ENCODE measurements at regions not wholly inside any gene's neighbourhood (a gene's known extent, or its start where the extent isn't known, plus 50 kb on each side); places are given as distances from the start of the nearest gene placed in this dataset.

- no peaks in the 10 kb centered on the region for H3K27me3 ChIP-seq (ENCODE audit: control insufficient read depth in 1 of 2, insufficient read depth in 2 of 2, low read length in 2 of 2)
- H3K9ac ChIP-seq (ENCODE audit: low read depth in 1 of 2, low read length in 2 of 2) = no peak overlapping the region
- no peak overlapping the region for H3K4me3 ChIP-seq (ENCODE audit: low read depth in 1 of 2, low read length in 2 of 2)
- H3K9me3 ChIP-seq (ENCODE audit: control insufficient read depth in 1 of 2, low read length in 2 of 2) = no peaks in the 10 kb centered on the region
- H3K36me3 ChIP-seq (ENCODE audit: control insufficient read depth in 1 of 2, insufficient read depth in 2 of 2, low read length in 2 of 2) = no peaks in the 10 kb centered on the region
- H3K27ac ChIP-seq (ENCODE audit: low read depth, low read length) = no peak overlapping the region
- H3K4me1 ChIP-seq (ENCODE audit: control insufficient read depth in 1 of 2, insufficient read depth in 2 of 2, low read length in 2 of 2) = no peaks in the 10 kb centered on the region
These were observed 397.1 kb downstream of the SPATA31D1 start for GRCh38 chr9:82385633-82386032.

GRCh38 chr9:82397534-82397933, 409.0 kb downstream of the SPATA31D1 start:
- H3K27ac ChIP-seq (ENCODE audit: low read depth, low read length) = no peak overlapping the region
- H3K9me3 ChIP-seq (ENCODE audit: control insufficient read depth in 1 of 2, low read length in 2 of 2) = no peaks in the 10 kb centered on the region
- no peaks in the 10 kb centered on the region for H3K36me3 ChIP-seq (ENCODE audit: control insufficient read depth in 1 of 2, insufficient read depth in 2 of 2, low read length in 2 of 2)
- no peaks in the 10 kb centered on the region for H3K27me3 ChIP-seq (ENCODE audit: control insufficient read depth in 1 of 2, insufficient read depth in 2 of 2, low read length in 2 of 2)
- no peak overlapping the region for H3K4me3 ChIP-seq (ENCODE audit: low read depth in 1 of 2, low read length in 2 of 2)
- no peak overlapping the region for H3K9ac ChIP-seq (ENCODE audit: low read depth in 1 of 2, low read length in 2 of 2)
- H3K4me1 ChIP-seq (ENCODE audit: control insufficient read depth in 1 of 2, insufficient read depth in 2 of 2, low read length in 2 of 2) = no peaks in the 10 kb centered on the region

- Histone ChIP-seq H3K27ac (ENCODE audit: low read depth, low read length) (no peak overlapping the region), H3K36me3 (ENCODE audit: control insufficient read depth in 1 of 2, insufficient read depth in 2 of 2, low read length in 2 of 2) (no peaks in the 10 kb centered on the region)
These were observed 415.8 kb downstream of the SPATA31D1 start for GRCh38 chr9:82404196-82404870.

GRCh38 chr9:82404881-82405280, 416.3 kb downstream of the SPATA31D1 start:
- Histone ChIP-seq H3K4me1 (ENCODE audit: control insufficient read depth in 1 of 2, insufficient read depth in 2 of 2, low read length in 2 of 2) (peaks cover 0 to 3% of the 10 kb centered on the region in 2 donors), H3K4me3 (ENCODE audit: low read depth in 1 of 2, low read length in 2 of 2) (no peak overlapping the region), H3K9me3 (ENCODE audit: control insufficient read depth in 1 of 2, low read length in 2 of 2) (no peaks in the 10 kb centered on the region), H3K27ac (ENCODE audit: low read depth, low read length) (no peak overlapping the region), H3K9ac (ENCODE audit: low read depth in 1 of 2, low read length in 2 of 2) (no peak overlapping the region), H3K36me3 (ENCODE audit: control insufficient read depth in 1 of 2, insufficient read depth in 2 of 2, low read length in 2 of 2) (no peaks in the 10 kb centered on the region), H3K27me3 (ENCODE audit: control insufficient read depth in 1 of 2, insufficient read depth in 2 of 2, low read length in 2 of 2) (no peaks in the 10 kb centered on the region)

More at GRCh38 chr9:82404196-82404870, 415.8 kb downstream of the SPATA31D1 start:
- no peaks in the 10 kb centered on the region for H3K9me3 ChIP-seq (ENCODE audit: control insufficient read depth in 1 of 2, low read length in 2 of 2)
- no peaks in the 10 kb centered on the region for H3K27me3 ChIP-seq (ENCODE audit: control insufficient read depth in 1 of 2, insufficient read depth in 2 of 2, low read length in 2 of 2)
- no peak overlapping the region for H3K9ac ChIP-seq (ENCODE audit: low read depth in 1 of 2, low read length in 2 of 2)
- no peak overlapping the region for H3K4me3 ChIP-seq (ENCODE audit: low read depth in 1 of 2, low read length in 2 of 2)
- H3K4me1 ChIP-seq (ENCODE audit: control insufficient read depth in 1 of 2, insufficient read depth in 2 of 2, low read length in 2 of 2) = peaks cover 0 to 3% of the 10 kb centered on the region in 2 donors

- Histone ChIP-seq H3K4me3 (ENCODE audit: low read depth in 1 of 2, low read length in 2 of 2) (no peak overlapping the region), H3K27me3 (ENCODE audit: control insufficient read depth in 1 of 2, insufficient read depth in 2 of 2, low read length in 2 of 2) (no peaks in the 10 kb centered on the region), H3K9ac (ENCODE audit: low read depth in 1 of 2, low read length in 2 of 2) (no peak overlapping the region), H3K27ac (ENCODE audit: low read depth, low read length) (no peak overlapping the region), H3K4me1 (ENCODE audit: control insufficient read depth in 1 of 2, insufficient read depth in 2 of 2, low read length in 2 of 2) (peaks cover 0 to 3% of the 10 kb centered on the region in 2 donors), H3K9me3 (ENCODE audit: control insufficient read depth in 1 of 2, low read length in 2 of 2) (no peaks in the 10 kb centered on the region), H3K36me3 (ENCODE audit: control insufficient read depth in 1 of 2, insufficient read depth in 2 of 2, low read length in 2 of 2) (no peaks in the 10 kb centered on the region)
These were observed 418.0 kb downstream of the SPATA31D1 start for GRCh38 chr9:82406456-82407085.

- H3K36me3 ChIP-seq (ENCODE audit: control insufficient read depth in 1 of 2, insufficient read depth in 2 of 2, low read length in 2 of 2) = no peaks in the 10 kb centered on the region
- no peak overlapping the region for H3K4me3 ChIP-seq (ENCODE audit: low read depth in 1 of 2, low read length in 2 of 2)
- H3K27me3 ChIP-seq (ENCODE audit: control insufficient read depth in 1 of 2, insufficient read depth in 2 of 2, low read length in 2 of 2) = no peaks in the 10 kb centered on the region
- no peaks in the 10 kb centered on the region for H3K9me3 ChIP-seq (ENCODE audit: control insufficient read depth in 1 of 2, low read length in 2 of 2)
- peaks cover 0 to 3% of the 10 kb centered on the region in 2 donors for H3K4me1 ChIP-seq (ENCODE audit: control insufficient read depth in 1 of 2, insufficient read depth in 2 of 2, low read length in 2 of 2)
- no peak overlapping the region for H3K27ac ChIP-seq (ENCODE audit: low read depth, low read length)
- H3K9ac ChIP-seq (ENCODE audit: low read depth in 1 of 2, low read length in 2 of 2) = no peak overlapping the region
These were observed 421.7 kb downstream of the SPATA31D1 start for GRCh38 chr9:82410306-82410705.

- Histone ChIP-seq H3K27me3 (ENCODE audit: control insufficient read depth in 1 of 2, insufficient read depth in 2 of 2, low read length in 2 of 2) (no peaks in the 10 kb centered on the region), H3K36me3 (ENCODE audit: control insufficient read depth in 1 of 2, insufficient read depth in 2 of 2, low read length in 2 of 2) (no peaks in the 10 kb centered on the region), H3K4me3 (ENCODE audit: low read depth in 1 of 2, low read length in 2 of 2) (no peak overlapping the region), H3K9ac (ENCODE audit: low read depth in 1 of 2, low read length in 2 of 2) (no peak overlapping the region), H3K9me3 (ENCODE audit: control insufficient read depth in 1 of 2, low read length in 2 of 2) (no peaks in the 10 kb centered on the region), H3K4me1 (ENCODE audit: control insufficient read depth in 1 of 2, insufficient read depth in 2 of 2, low read length in 2 of 2) (peaks cover 0 to 3% of the 10 kb centered on the region in 2 donors), H3K27ac (ENCODE audit: low read depth, low read length) (no peak overlapping the region)
These were observed 422.3 kb downstream of the SPATA31D1 start for GRCh38 chr9:82410866-82411265.

GRCh38 chr9:82412586-82413305, 424.2 kb downstream of the SPATA31D1 start:
- no peak overlapping the region for H3K27ac ChIP-seq (ENCODE audit: low read depth, low read length)
- H3K4me1 ChIP-seq (ENCODE audit: control insufficient read depth in 1 of 2, insufficient read depth in 2 of 2, low read length in 2 of 2) = no peaks in the 10 kb centered on the region
- H3K27me3 ChIP-seq (ENCODE audit: control insufficient read depth in 1 of 2, insufficient read depth in 2 of 2, low read length in 2 of 2) = no peaks in the 10 kb centered on the region
- no peaks in the 10 kb centered on the region for H3K36me3 ChIP-seq (ENCODE audit: control insufficient read depth in 1 of 2, insufficient read depth in 2 of 2, low read length in 2 of 2)
- no peak overlapping the region for H3K4me3 ChIP-seq (ENCODE audit: low read depth in 1 of 2, low read length in 2 of 2)
- no peak overlapping the region for H3K9ac ChIP-seq (ENCODE audit: low read depth in 1 of 2, low read length in 2 of 2)
- no peaks in the 10 kb centered on the region for H3K9me3 ChIP-seq (ENCODE audit: control insufficient read depth in 1 of 2, low read length in 2 of 2)

- Histone ChIP-seq H3K27me3 (ENCODE audit: control insufficient read depth in 1 of 2, insufficient read depth in 2 of 2, low read length in 2 of 2) (no peaks in the 10 kb centered on the region), H3K4me1 (ENCODE audit: control insufficient read depth in 1 of 2, insufficient read depth in 2 of 2, low read length in 2 of 2) (no peaks in the 10 kb centered on the region), H3K27ac (ENCODE audit: low read depth, low read length) (no peak overlapping the region), H3K9ac (ENCODE audit: low read depth in 1 of 2, low read length in 2 of 2) (no peak overlapping the region), H3K36me3 (ENCODE audit: control insufficient read depth in 1 of 2, insufficient read depth in 2 of 2, low read length in 2 of 2) (no peaks in the 10 kb centered on the region), H3K4me3 (ENCODE audit: low read depth in 1 of 2, low read length in 2 of 2) (no peak overlapping the region), H3K9me3 (ENCODE audit: control insufficient read depth in 1 of 2, low read length in 2 of 2) (no peaks in the 10 kb centered on the region)
These were observed 428.9 kb downstream of the SPATA31D1 start for GRCh38 chr9:82417501-82417900.

- no peak overlapping the region for H3K9ac ChIP-seq (ENCODE audit: low read depth in 1 of 2, low read length in 2 of 2)
- H3K9me3 ChIP-seq (ENCODE audit: control insufficient read depth in 1 of 2, low read length in 2 of 2) = no peaks in the 10 kb centered on the region
- H3K36me3 ChIP-seq (ENCODE audit: control insufficient read depth in 1 of 2, insufficient read depth in 2 of 2, low read length in 2 of 2) = no peaks in the 10 kb centered on the region
- H3K4me3 ChIP-seq (ENCODE audit: low read depth in 1 of 2, low read length in 2 of 2) = no peak overlapping the region
- peaks cover 3 to 5% of the 10 kb centered on the region in 2 donors for H3K4me1 ChIP-seq (ENCODE audit: control insufficient read depth in 1 of 2, insufficient read depth in 2 of 2, low read length in 2 of 2)
- H3K27ac ChIP-seq (ENCODE audit: low read depth, low read length) = no peak overlapping the region
- H3K27me3 ChIP-seq (ENCODE audit: control insufficient read depth in 1 of 2, insufficient read depth in 2 of 2, low read length in 2 of 2) = no peaks in the 10 kb centered on the region
These were observed 429.8 kb downstream of the SPATA31D1 start for GRCh38 chr9:82418334-82418733.

Measured in duodenal mucosa (tissue), 2 donors.